ENCODE measurements at regions not wholly inside any gene's neighbourhood (a gene's known extent, or its start where the extent isn't known, plus 50 kb on each side); places are given as distances from the start of the nearest gene placed in this dataset.

- CTCF ChIA-PET: interaction anchor here (0.7 to 1.8 kb wide), 4 partner anchors 10 to 86 kb away, joined by 3 to 8 read pairs (median 3); no protein-coding TSS in a partner anchor
- H3K4me3 ChIP-seq (ENCODE audit: low read depth in 2 of 2, low read length in 1 of 2): no peak overlapping the region
- H3K27ac ChIP-seq (ENCODE audit: low read depth in 2 of 2, low read length in 1 of 2): no peak overlapping the region
- H3K4me1 ChIP-seq (ENCODE audit: control insufficient read depth in 1 of 2, insufficient read depth in 2 of 2, low read depth in 1 of 2, low read length in 1 of 2): peaks cover 0 to 6% of the 10 kb centered on the region in 2 experiments; a peak in 1 of 4 replicates
- no peaks in the 10 kb centered on the region for H3K27me3 ChIP-seq (ENCODE audit: insufficient read depth)
- H3K36me3 ChIP-seq (replicated peaks in 1 of 2; ENCODE audit: control insufficient read depth in 1 of 2, insufficient read depth in 2 of 2, low read length in 1 of 2): no peaks in the 10 kb centered on the region
- WGBS (ENCODE audit: low lambda C conversion rate): 60% methylated on average over 13 of the region's 14 CpGs
- POLR2A ChIA-PET: no interaction called here
- no peaks in the 10 kb centered on the region for H3F3A ChIP-seq (replicated peaks; ENCODE audit: insufficient read depth)
- no peaks in the 10 kb centered on the region for H3K9me3 ChIP-seq
- H3K4me2 ChIP-seq: no peak overlapping the region
- DNase-seq: no peak
- H4K20me1 ChIP-seq (ENCODE audit: insufficient read depth): no peaks in the 10 kb centered on the region
- TF ChIP-seq TAF1 (IDR thresholded peaks at IDR 0.05; ENCODE audit: borderline replicate concordance, low read depth, low read length) (no peak), MXI1 (IDR thresholded peaks at IDR 0.05; ENCODE audit: low read depth, low read length) (no peak), RCOR1 (IDR thresholded peaks at IDR 0.05; ENCODE audit: low read length) (no peak), CTCF (IDR thresholded peaks at IDR 0.05) (no peak), NFIC (IDR thresholded peaks at IDR 0.05; ENCODE audit: borderline replicate concordance) (no peak), ZBTB33 (IDR thresholded peaks at IDR 0.05; ENCODE audit: borderline replicate concordance, low read depth) (no peak), ELF1 (IDR thresholded peaks at IDR 0.05) (no peak), YY1 (IDR thresholded peaks at IDR 0.05; ENCODE audit: low read depth) (no peak), RFX5 (IDR thresholded peaks at IDR 0.05; ENCODE audit: low read length) (no peak), MAX (IDR thresholded peaks at IDR 0.05; ENCODE audit: low read depth) (no peak), SMC3 (IDR thresholded peaks at IDR 0.05; ENCODE audit: low read depth, low read length) (no peak), POLR2AphosphoS5 (IDR thresholded peaks at IDR 0.05; ENCODE audit: low read depth, low read length) (no peak), FOXJ3 (CRISPR knock-in tag; IDR thresholded peaks at IDR 0.05) (no peak), SIN3A (IDR thresholded peaks at IDR 0.05; ENCODE audit: borderline replicate concordance, low read depth, low read length) (no peak), PBX3 (IDR thresholded peaks at IDR 0.05) (no peak), RAD21 (IDR thresholded peaks at IDR 0.05; ENCODE audit: low read length) (no peak), EP300 (IDR thresholded peaks at IDR 0.05; ENCODE audit: borderline replicate concordance in 1 of 2, low read depth in 1 of 2, low read length in 1 of 2) (no peak), GABPA (IDR thresholded peaks at IDR 0.05; ENCODE audit: low read depth) (no peak), TEAD4 (IDR thresholded peaks at IDR 0.05; ENCODE audit: borderline replicate concordance, insufficient read depth) (no peak), USF2 (IDR thresholded peaks at IDR 0.05; ENCODE audit: borderline replicate concordance, low read depth, low read length) (no peak)
- H3K79me2 ChIP-seq (ENCODE audit: insufficient read depth): no peaks in the 10 kb centered on the region
- H3K9me2 ChIP-seq: no peaks in the 10 kb centered on the region
- H3K9ac ChIP-seq: no peak overlapping the region
- H2AFZ ChIP-seq (ENCODE audit: low read depth): no peak overlapping the region
Observed at GRCh38 chr19:30123119-30123518, 181.1 kb downstream of the URI1 start.

All from SK-N-SH (cell line).